GM20000 (cell line): ENCODE measurements at regions not wholly inside any gene's neighbourhood (a gene's known extent, or its start where the extent isn't known, plus 50 kb on each side); places are given as distances from the start of the nearest gene placed in this dataset.

Experiments
- DNase-seq: peaks from one replicate; pipeline ENCODE4 v3.0.0; 2012; ENCODE audit warnings: low spot score
- CTCF ChIP-seq: IDR thresholded peaks from 2 replicates; pipeline ENCODE4 v1.5.1; 2012; ENCODE audit warnings: mild to moderate bottlenecking, control low read depth; ENCODE audit errors: extremely low read depth, missing control alignments

- no peak for DNase-seq
- no peak for TF ChIP-seq CTCF
Measured at GRCh38 chr11:32307471-32307870, 127.9 kb downstream of the WT1 start.

- TF ChIP-seq CTCF, result no peak
- DNase-seq, result no peak
Measured at GRCh38 chr11:32307913-32308312, 127.4 kb downstream of the WT1 start.

- TF ChIP-seq CTCF, result no peak
- DNase-seq, result no peak
Measured at GRCh38 chr11:32309530-32310213, 125.7 kb downstream of the WT1 start.

GRCh38 chr11:32310214-32310601 is 125.1 kb downstream of the WT1 start:
- DNase-seq, result no peak
- TF ChIP-seq CTCF, result no peak

- DNase-seq, result no peak
- TF ChIP-seq CTCF, result no peak
Measured at GRCh38 chr11:32311346-32312065, 123.8 kb downstream of the WT1 start.

- DNase-seq, result no peak
- no peak for TF ChIP-seq CTCF
Measured at GRCh38 chr11:32312206-32312817, 123.0 kb downstream of the WT1 start.

- DNase-seq, result peak; percentile 43
Measured at GRCh38 chr11:32312865-32313403, 122.4 kb downstream of the WT1 start.

More at GRCh38 chr11:32312865-32313403, 122.4 kb downstream of the WT1 start:
- TF ChIP-seq CTCF, result peak; percentile 46
